ENCODE measurements at regions not wholly inside any gene's neighbourhood (a gene's known extent, or its start where the extent isn't known, plus 50 kb on each side); places are given as distances from the start of the nearest gene placed in this dataset.

DNA sequence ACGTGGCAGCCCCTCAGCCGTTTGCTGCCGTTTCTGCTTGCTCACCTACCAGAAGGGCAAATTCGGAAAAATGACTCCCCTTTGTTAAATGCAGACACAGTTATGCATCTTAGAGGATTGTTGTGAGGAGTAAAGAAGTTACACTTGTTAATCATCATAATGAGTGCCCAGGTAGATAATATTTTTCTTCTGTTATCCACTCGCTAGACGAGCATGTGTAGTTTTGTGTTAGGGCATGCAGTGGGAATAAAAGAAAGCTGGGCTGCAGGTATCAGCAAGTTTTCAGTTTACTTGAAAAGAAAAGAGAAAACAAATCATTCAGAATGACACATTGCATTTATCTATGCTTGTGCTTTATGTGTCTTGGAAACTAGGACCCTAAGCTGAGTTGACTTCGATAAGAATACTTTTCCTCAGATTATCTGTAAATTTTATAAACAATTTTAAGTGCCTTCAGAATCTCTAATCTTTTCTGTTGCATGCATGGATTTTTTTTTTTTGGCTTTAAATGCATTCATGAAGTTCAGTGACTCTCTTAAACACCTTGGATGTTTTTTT, 365.3 kb downstream of the QKI start (continued):
- TF ChIP-seq, protein P1, sequence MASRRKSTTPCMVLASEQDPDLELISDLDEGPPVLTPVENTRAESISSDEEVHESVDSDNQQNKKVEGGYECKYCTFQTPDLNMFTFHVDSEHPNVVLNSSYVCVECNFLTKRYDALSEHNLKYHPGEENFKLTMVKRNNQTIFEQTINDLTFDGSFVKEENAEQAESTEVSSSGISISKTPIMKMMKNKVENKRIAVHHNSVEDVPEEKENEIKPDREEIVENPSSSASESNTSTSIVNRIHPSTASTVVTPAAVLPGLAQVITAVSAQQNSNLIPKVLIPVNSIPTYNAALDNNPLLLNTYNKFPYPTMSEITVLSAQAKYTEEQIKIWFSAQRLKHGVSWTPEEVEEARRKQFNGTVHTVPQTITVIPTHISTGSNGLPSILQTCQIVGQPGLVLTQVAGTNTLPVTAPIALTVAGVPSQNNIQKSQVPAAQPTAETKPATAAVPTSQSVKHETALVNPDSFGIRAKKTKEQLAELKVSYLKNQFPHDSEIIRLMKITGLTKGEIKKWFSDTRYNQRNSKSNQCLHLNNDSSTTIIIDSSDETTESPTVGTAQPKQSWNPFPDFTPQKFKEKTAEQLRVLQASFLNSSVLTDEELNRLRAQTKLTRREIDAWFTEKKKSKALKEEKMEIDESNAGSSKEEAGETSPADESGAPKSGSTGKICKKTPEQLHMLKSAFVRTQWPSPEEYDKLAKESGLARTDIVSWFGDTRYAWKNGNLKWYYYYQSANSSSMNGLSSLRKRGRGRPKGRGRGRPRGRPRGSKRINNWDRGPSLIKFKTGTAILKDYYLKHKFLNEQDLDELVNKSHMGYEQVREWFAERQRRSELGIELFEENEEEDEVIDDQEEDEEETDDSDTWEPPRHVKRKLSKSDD (conservative IDR thresholded peaks at IDR 0.05; ENCODE audit: low read length) = no peak
- TF ChIP-seq ETS2 (tag; IDR thresholded peaks at IDR 0.05; ENCODE audit: borderline replicate concordance, poor library complexity, severe bottlenecking) = no peak
- peak; percentile 55; the same call in 1 of the 2 replicates for TF ChIP-seq DPF2 (IDR thresholded peaks at IDR 0.05)
- TF ChIP-seq SMARCA4 (IDR thresholded peaks at IDR 0.05) = peak; percentile 45; the same call in 1 of the 2 replicates
- no peak for TF ChIP-seq ARID2 (IDR thresholded peaks at IDR 0.05)
- TF ChIP-seq ZNF589 (CRISPR knock-in tag; IDR thresholded peaks at IDR 0.05; ENCODE audit: low read depth) = no peak
- TF ChIP-seq, protein P2, sequence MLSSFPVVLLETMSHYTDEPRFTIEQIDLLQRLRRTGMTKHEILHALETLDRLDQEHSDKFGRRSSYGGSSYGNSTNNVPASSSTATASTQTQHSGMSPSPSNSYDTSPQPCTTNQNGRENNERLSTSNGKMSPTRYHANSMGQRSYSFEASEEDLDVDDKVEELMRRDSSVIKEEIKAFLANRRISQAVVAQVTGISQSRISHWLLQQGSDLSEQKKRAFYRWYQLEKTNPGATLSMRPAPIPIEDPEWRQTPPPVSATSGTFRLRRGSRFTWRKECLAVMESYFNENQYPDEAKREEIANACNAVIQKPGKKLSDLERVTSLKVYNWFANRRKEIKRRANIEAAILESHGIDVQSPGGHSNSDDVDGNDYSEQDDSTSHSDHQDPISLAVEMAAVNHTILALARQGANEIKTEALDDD (IDR thresholded peaks at IDR 0.05) = no peak
- TF ChIP-seq CEBPG (CRISPR knock-in tag; IDR thresholded peaks at IDR 0.05) = no peak
- TF ChIP-seq CEBPG (tag; conservative IDR thresholded peaks at IDR 0.05 in 1 of 2, IDR thresholded peaks at IDR 0.05 in 1 of 2) = no peak
- TF ChIP-seq KLF6 (CRISPR knock-in tag; IDR thresholded peaks at IDR 0.05; ENCODE audit: borderline replicate concordance) = no peak
- TF ChIP-seq, protein P3, sequence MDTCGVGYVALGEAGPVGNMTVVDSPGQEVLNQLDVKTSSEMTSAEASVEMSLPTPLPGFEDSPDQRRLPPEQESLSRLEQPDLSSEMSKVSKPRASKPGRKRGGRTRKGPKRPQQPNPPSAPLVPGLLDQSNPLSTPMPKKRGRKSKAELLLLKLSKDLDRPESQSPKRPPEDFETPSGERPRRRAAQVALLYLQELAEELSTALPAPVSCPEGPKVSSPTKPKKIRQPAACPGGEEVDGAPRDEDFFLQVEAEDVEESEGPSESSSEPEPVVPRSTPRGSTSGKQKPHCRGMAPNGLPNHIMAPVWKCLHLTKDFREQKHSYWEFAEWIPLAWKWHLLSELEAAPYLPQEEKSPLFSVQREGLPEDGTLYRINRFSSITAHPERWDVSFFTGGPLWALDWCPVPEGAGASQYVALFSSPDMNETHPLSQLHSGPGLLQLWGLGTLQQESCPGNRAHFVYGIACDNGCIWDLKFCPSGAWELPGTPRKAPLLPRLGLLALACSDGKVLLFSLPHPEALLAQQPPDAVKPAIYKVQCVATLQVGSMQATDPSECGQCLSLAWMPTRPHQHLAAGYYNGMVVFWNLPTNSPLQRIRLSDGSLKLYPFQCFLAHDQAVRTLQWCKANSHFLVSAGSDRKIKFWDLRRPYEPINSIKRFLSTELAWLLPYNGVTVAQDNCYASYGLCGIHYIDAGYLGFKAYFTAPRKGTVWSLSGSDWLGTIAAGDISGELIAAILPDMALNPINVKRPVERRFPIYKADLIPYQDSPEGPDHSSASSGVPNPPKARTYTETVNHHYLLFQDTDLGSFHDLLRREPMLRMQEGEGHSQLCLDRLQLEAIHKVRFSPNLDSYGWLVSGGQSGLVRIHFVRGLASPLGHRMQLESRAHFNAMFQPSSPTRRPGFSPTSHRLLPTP (IDR thresholded peaks at IDR 0.05; ENCODE audit: borderline replicate concordance, extremely low read depth, insufficient read length) = no peak
- TF ChIP-seq ZNF165 (CRISPR knock-in tag; IDR thresholded peaks at IDR 0.05; ENCODE audit: borderline replicate concordance) = no peak
- TF ChIP-seq NCOA1 (IDR thresholded peaks at IDR 0.05; ENCODE audit: low read depth) = no peak
- peak; percentile 61 for TF ChIP-seq CBFA2T2 (conservative IDR thresholded peaks at IDR 0.05)
- TF ChIP-seq HSF4 (CRISPR knock-in tag; IDR thresholded peaks at IDR 0.05; ENCODE audit: borderline replicate concordance) = no peak
- no peak for TF ChIP-seq POLR3A (IDR thresholded peaks at IDR 0.05; ENCODE audit: borderline replicate concordance, extremely low read depth, insufficient read depth, insufficient read length)
- TF ChIP-seq PHB (CRISPR knock-in tag; IDR thresholded peaks at IDR 0.05) = no peak
- no peak for TF ChIP-seq CBX1 (IDR thresholded peaks at IDR 0.05; ENCODE audit: low read depth)
- TF ChIP-seq KDM1A (IDR thresholded peaks at IDR 0.05) = peak; percentile 70 to 84
- TF ChIP-seq IRF2 (CRISPR knock-in tag; IDR thresholded peaks at IDR 0.05) = no peak
- no peak for TF ChIP-seq HNRNPL (IDR thresholded peaks at IDR 0.05; ENCODE audit: low read depth, low read length)
- TF ChIP-seq RCOR1 (IDR thresholded peaks at IDR 0.05; ENCODE audit: borderline replicate concordance in 1 of 2, low read depth in 2 of 2, low read length in 2 of 2) = peak in 1 of 2 experiments; percentile 88; a peak in 2 of 4 replicates
- TF ChIP-seq TAF9B (IDR thresholded peaks at IDR 0.05; ENCODE audit: partially characterized antibody) = no peak
- no peak for TF ChIP-seq CXXC5 (CRISPR knock-in tag; IDR thresholded peaks at IDR 0.05)
- no peak for TF ChIP-seq SREBF2 (CRISPR knock-in tag; IDR thresholded peaks at IDR 0.05)

Measured in K562 (cell line).